Progenitor cell of endocrine pancreas (in vitro differentiated cells): ENCODE measurements at regions not wholly inside any gene's neighbourhood (a gene's known extent, or its start where the extent isn't known, plus 50 kb on each side); places are given as distances from the start of the nearest gene placed in this dataset.
"Not testable (repeated sequence)": the region's sequence is repeated elsewhere in the genome, so short reads cannot be mapped to it uniquely, and the experiment has no call there.

Source experiments
- DNase-seq: peaks from one replicate; pipeline ENCODE4 v3.0.0; 2021; ENCODE audit warnings: low spot score; ENCODE audit not compliant: unreplicated experiment
- H3K27ac Mint-ChIP-seq: 2 replicates; pipeline ENCODE4 v1.8.0; 2021; ENCODE audit warnings: mild to moderate bottlenecking, moderate library complexity, mixed read lengths
- H3K27me3 Mint-ChIP-seq: 2 replicates; pipeline ENCODE4 v1.8.0; 2021; ENCODE audit warnings: mixed read lengths
- H3K36me3 Mint-ChIP-seq: 2 replicates; pipeline ENCODE4 v1.8.0; 2022; ENCODE audit warnings: mixed read lengths; ENCODE audit not compliant: insufficient read depth
- H3K4me1 Mint-ChIP-seq: 2 replicates; pipeline ENCODE4 v1.8.0; 2021; ENCODE audit warnings: low read depth, mixed read lengths
- H3K4me3 Mint-ChIP-seq: 2 replicates; pipeline ENCODE4 v1.8.0; 2021; ENCODE audit warnings: low read depth, mild to moderate bottlenecking, moderate library complexity, mixed read lengths
- H3K9me3 Mint-ChIP-seq: 2 replicates; pipeline ENCODE4 v1.8.0; 2021; ENCODE audit warnings: low read depth, mixed read lengths
- TF ChIP-seq, protein P1 (sequence below): fragments of 200-600 bp; sonication (generic); IDR thresholded peaks from one replicate; pipeline ENCODE4 v1.5.0; 2021; ENCODE audit warnings: antibody characterized with exemption, mild to moderate bottlenecking; ENCODE audit not compliant: unreplicated experiment

DNA sequence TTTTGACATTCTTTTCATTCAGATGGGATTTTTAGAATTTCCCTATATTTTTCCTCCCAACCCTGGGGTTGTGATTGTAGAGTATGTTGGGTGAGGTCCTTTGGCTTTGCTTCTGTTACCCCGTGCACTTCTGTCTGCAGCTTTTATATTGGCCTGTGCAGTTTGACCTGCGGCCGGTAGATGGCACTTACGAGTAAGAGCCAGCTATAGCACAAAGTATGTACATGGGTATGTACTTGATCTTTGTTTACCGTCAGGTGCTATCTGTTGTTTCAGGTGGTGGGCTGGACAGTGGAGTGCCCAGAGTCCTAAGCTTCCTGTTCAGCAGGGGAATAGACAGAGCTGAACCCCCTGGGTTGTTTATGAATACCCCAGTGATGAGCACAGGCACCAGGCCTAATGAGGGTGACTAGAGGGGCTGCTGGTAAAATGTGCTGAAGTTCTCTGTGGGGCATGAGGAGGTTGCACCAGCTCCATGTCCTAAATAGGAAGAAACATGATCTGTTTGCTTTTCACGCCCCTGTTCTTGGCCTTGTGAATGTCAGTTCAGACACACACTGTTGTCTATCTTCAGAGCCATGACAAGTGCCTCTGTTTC, 58.9 kb upstream of the THUMPD2 start:
- Mint-ChIP-seq H3K9me3 (peaks cover 13% of the 10 kb centered on the region), H3K4me1 (no peaks in the 10 kb centered on the region)
- no peak for DNase-seq

DNA sequence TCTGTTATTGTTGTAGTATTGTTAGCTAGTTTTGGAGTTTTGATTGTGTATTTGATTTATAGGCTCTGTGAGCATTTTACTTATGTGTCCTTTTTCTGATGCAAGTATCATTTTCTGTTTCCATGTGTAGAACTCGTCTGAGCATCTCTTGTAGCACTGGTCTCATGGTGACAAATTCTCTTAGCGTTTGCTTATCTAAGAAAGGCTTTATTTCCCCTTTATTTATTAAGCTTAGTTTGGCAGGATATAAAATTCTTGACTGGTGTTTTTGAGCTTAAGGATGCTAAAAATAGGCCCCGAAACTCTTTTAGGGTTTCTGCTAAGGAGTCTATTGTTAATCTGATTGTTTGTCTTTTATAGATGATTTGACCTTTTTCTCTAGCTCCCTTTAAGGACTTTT, 57.6 kb upstream of the THUMPD2 start:
- Mint-ChIP-seq H3K4me1 (no peaks in the 10 kb centered on the region), H3K9me3 (peaks cover 13% of the 10 kb centered on the region), H3K27ac (no peak overlapping the region), H3K27me3 (no peaks in the 10 kb centered on the region), H3K36me3 (peaks cover 1% of the 10 kb centered on the region), H3K4me3 (no peak overlapping the region)
- TF ChIP-seq, protein P1, sequence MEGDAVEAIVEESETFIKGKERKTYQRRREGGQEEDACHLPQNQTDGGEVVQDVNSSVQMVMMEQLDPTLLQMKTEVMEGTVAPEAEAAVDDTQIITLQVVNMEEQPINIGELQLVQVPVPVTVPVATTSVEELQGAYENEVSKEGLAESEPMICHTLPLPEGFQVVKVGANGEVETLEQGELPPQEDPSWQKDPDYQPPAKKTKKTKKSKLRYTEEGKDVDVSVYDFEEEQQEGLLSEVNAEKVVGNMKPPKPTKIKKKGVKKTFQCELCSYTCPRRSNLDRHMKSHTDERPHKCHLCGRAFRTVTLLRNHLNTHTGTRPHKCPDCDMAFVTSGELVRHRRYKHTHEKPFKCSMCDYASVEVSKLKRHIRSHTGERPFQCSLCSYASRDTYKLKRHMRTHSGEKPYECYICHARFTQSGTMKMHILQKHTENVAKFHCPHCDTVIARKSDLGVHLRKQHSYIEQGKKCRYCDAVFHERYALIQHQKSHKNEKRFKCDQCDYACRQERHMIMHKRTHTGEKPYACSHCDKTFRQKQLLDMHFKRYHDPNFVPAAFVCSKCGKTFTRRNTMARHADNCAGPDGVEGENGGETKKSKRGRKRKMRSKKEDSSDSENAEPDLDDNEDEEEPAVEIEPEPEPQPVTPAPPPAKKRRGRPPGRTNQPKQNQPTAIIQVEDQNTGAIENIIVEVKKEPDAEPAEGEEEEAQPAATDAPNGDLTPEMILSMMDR = no peak
- DNase-seq = no peak

More for the DNA sequence above, 58.9 kb upstream of the THUMPD2 start:
- TF ChIP-seq, protein P1 = peak; percentile 72
- H3K27ac Mint-ChIP-seq = no peak overlapping the region
- H3K36me3 Mint-ChIP-seq = peaks cover 1% of the 10 kb centered on the region
- H3K27me3 Mint-ChIP-seq = no peaks in the 10 kb centered on the region
- no peak overlapping the region for H3K4me3 Mint-ChIP-seq

DNA sequence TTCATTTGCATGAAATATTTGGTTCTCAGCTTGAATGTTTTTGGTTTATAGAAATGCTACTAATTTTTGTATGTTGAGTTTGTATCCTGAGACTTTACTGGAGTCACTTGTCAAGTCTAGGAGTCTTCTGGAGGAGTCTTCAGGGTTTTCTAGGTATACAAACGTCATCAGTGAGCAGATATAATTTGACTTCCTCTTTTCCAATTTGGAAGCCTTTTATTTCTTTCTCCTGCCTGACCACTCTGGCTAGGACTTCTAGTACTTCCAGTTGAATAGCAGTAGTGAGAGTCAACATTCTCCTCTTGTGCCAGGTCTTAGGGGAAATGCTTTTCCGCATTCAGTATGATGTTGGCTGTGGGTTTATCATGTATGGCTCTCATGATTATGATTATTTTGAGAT, 55.4 kb upstream of the THUMPD2 start:
- Mint-ChIP-seq H3K27ac (no peak overlapping the region), H3K4me3 (no peak overlapping the region), H3K4me1 (peaks cover 3% of the 10 kb centered on the region), H3K9me3 (peaks cover 15% of the 10 kb centered on the region), H3K27me3 (no peaks in the 10 kb centered on the region), H3K36me3 (peaks cover 1% of the 10 kb centered on the region)
- DNase-seq = no peak
- TF ChIP-seq, protein P1 = no peak

DNA sequence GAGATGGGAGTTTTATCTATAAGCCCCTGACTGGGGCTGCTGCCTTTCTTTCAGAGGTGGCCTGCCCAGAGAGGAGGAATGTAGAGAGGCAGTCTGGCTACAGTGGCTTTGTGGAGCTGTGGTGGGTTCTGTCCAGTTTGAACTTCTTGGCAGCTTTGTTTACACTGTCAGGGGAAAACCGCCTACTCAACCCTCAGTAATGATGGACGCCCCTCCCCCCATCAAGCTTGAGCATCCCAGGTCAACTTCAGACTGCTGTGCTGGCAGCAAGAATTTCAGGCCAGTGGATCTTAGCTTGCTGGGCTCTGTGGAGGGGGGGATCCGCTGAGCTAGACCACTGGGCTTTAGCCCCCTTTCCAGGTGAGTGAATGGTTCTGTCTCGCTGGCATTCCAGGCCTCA, 51.6 kb upstream of the THUMPD2 start:
- H3K9me3 Mint-ChIP-seq = peaks cover 21% of the 10 kb centered on the region
- not testable (repeated sequence) for H3K27me3 Mint-ChIP-seq, H3K4me1 Mint-ChIP-seq, H3K36me3 Mint-ChIP-seq, DNase-seq, H3K4me3 Mint-ChIP-seq, H3K27ac Mint-ChIP-seq
